AG09309 (cell line): ENCODE measurements at regions not wholly inside any gene's neighbourhood (a gene's known extent, or its start where the extent isn't known, plus 50 kb on each side); places are given as distances from the start of the nearest gene placed in this dataset.
"Not testable (repeated sequence)": the region's sequence is repeated elsewhere in the genome, so short reads cannot be mapped to it uniquely, and the experiment has no call there.

Source experiments
- DNase-seq: peaks from one replicate; pipeline ENCODE4 v3.0.0-alpha.2; 2010; ENCODE audit warnings: low read depth
- H3K4me3 ChIP-seq: 2 replicates; pipeline ENCODE4 v1.5.1; 2011; ENCODE audit warnings: mild to moderate bottlenecking, low read depth, low read length, moderate library complexity; ENCODE audit not compliant: control insufficient read depth
- CTCF ChIP-seq: IDR thresholded peaks from 2 replicates; pipeline ENCODE4 v1.5.1; 2011; ENCODE audit warnings: mild to moderate bottlenecking, low read depth, low read length, inconsistent platforms; ENCODE audit not compliant: insufficient read depth, control insufficient read depth; ENCODE audit errors: missing control alignments

DNA sequence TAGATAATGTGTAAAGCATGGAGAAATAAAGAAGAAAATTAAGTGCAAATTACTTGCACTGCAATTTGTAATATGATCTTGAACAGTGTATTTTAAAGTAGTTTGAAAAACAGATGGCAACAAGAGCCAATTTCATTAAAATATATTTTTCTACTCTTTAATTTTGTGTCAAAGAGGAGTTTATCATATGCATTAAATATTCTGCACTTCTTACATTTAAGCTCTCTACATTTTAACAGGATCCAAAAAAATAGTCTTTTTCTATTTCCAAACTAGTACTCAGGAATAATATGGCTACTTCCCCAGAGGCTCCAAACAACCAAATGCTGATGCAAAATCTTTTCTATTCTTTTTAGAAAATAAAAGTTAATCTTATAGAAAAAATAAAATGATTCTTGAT is 1221.5 kb downstream of the FSCB start:
- no peak for DNase-seq
- TF ChIP-seq CTCF = no peak
- no peak overlapping the region for H3K4me3 ChIP-seq

- H3K4me3 ChIP-seq = no peak overlapping the region
- TF ChIP-seq CTCF = no peak
- DNase-seq = no peak
Observed at GRCh38 chr14:43260056-43260455, 1247.0 kb downstream of the FSCB start.

DNA sequence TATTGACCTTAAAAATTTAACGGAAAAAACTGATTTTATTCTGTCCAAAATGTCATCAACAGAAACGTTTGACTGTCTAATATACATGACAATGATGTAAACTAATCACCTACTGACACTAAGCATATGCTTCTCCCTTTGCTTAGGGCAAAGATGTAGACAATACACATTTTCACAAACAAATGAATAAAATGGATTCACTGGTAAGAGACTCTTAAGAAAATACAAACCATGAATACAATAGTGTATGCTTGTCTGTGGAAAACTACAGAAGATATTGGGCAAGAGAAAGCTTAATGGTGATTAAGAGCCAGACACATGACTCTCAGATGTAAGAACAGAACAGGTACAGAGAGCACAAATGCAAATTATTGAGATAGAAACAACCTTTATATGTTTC is 1248.7 kb downstream of the FSCB start:
- no peak for DNase-seq
- no peak for TF ChIP-seq CTCF

DNA sequence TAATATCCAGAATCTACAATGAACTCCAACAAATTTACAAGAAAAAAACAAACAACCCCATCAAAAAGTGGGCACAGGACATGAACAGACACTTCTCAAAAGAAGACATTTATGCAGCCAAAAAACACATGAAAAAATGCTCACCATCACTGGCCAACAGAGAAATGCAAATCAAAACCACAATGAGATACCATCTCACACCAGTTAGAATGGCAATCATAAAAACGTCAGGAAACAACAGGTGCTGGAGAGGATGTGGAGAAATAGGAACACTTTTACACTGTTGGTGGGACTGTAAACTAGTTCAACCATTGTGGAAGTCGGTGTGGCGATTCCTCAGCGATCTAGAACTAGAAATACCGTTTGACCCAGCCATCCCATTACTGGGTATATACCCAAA is 1250.1 kb downstream of the FSCB start:
- not testable (repeated sequence) for DNase-seq, H3K4me3 ChIP-seq

More for the DNA sequence above, 1248.7 kb downstream of the FSCB start:
- no peak overlapping the region for H3K4me3 ChIP-seq

- TF ChIP-seq CTCF = no peak
- H3K4me3 ChIP-seq = no peak overlapping the region
- no peak for DNase-seq
Observed at GRCh38 chr14:43252866-43253265, 1254.2 kb downstream of the FSCB start.

GRCh38 chr14:43249591-43249990 is 1257.5 kb downstream of the FSCB start:
- TF ChIP-seq CTCF = no peak
- no peak for DNase-seq
- H3K4me3 ChIP-seq = no peak overlapping the region

- no peak overlapping the region for H3K4me3 ChIP-seq
- DNase-seq = no peak
- TF ChIP-seq CTCF = no peak
Observed at GRCh38 chr14:43249116-43249515, 1258.0 kb downstream of the FSCB start.
